ENCODE measurements at regions not wholly inside any gene's neighbourhood (a gene's known extent, or its start where the extent isn't known, plus 50 kb on each side); places are given as distances from the start of the nearest gene placed in this dataset.

- ATAC-seq = no peak
These were observed 171.8 kb upstream of the CDIN1 start for GRCh38 chr15:36407647-36408046.

GRCh38 chr15:36409819-36410218, 169.6 kb upstream of the CDIN1 start:
- Mint-ChIP-seq H3K4me3 (no peak overlapping the region), H3K27me3 (no peaks in the 10 kb centered on the region), H3K27ac (no peak overlapping the region), H3K4me1 (no peaks in the 10 kb centered on the region), H3K36me3 (ENCODE audit: low read depth) (no peaks in the 10 kb centered on the region), H3K9me3 (peaks cover 9% of the 10 kb centered on the region)
- ATAC-seq = no peak
- DNase-seq = no peak

More at GRCh38 chr15:36407647-36408046, 171.8 kb upstream of the CDIN1 start:
- H3K4me1 Mint-ChIP-seq = no peaks in the 10 kb centered on the region
- no peaks in the 10 kb centered on the region for H3K36me3 Mint-ChIP-seq (ENCODE audit: low read depth)
- no peak overlapping the region for H3K4me3 Mint-ChIP-seq
- DNase-seq = no peak
- H3K9me3 Mint-ChIP-seq = peaks cover 9% of the 10 kb centered on the region
- no peaks in the 10 kb centered on the region for H3K27me3 Mint-ChIP-seq
- no peak overlapping the region for H3K27ac Mint-ChIP-seq

- no peak for DNase-seq
- ATAC-seq = no peak
- Mint-ChIP-seq H3K4me3 (no peak overlapping the region), H3K27me3 (no peaks in the 10 kb centered on the region), H3K27ac (no peak overlapping the region), H3K36me3 (ENCODE audit: low read depth) (no peaks in the 10 kb centered on the region), H3K9me3 (peaks cover 12% of the 10 kb centered on the region), H3K4me1 (no peaks in the 10 kb centered on the region)
These were observed 164.8 kb upstream of the CDIN1 start for GRCh38 chr15:36414670-36415069.

- H3K36me3 Mint-ChIP-seq (ENCODE audit: low read depth) = no peaks in the 10 kb centered on the region
These were observed 163.8 kb upstream of the CDIN1 start for GRCh38 chr15:36415643-36416042.

GRCh38 chr15:36422631-36423030, 156.8 kb upstream of the CDIN1 start:
- no peak overlapping the region for H3K4me3 Mint-ChIP-seq
- ATAC-seq (no peak), DNase-seq (no peak)
- no peak overlapping the region for H3K27ac Mint-ChIP-seq
- no peaks in the 10 kb centered on the region for H3K27me3 Mint-ChIP-seq
- no peaks in the 10 kb centered on the region for H3K4me1 Mint-ChIP-seq
- H3K9me3 Mint-ChIP-seq = peaks cover 6% of the 10 kb centered on the region
- H3K36me3 Mint-ChIP-seq (ENCODE audit: low read depth) = no peaks in the 10 kb centered on the region

More at GRCh38 chr15:36415643-36416042, 163.8 kb upstream of the CDIN1 start:
- H3K27me3 Mint-ChIP-seq = no peaks in the 10 kb centered on the region
- peaks cover 12% of the 10 kb centered on the region for H3K9me3 Mint-ChIP-seq
- ATAC-seq = no peak
- DNase-seq = no peak
- H3K4me3 Mint-ChIP-seq = no peak overlapping the region
- no peak overlapping the region for H3K27ac Mint-ChIP-seq
- no peaks in the 10 kb centered on the region for H3K4me1 Mint-ChIP-seq

GRCh38 chr15:36426691-36427090, 152.7 kb upstream of the CDIN1 start:
- no peak for DNase-seq
- Mint-ChIP-seq H3K4me1 (no peaks in the 10 kb centered on the region), H3K27me3 (peaks cover 2% of the 10 kb centered on the region), H3K27ac (no peak overlapping the region), H3K4me3 (no peak overlapping the region), H3K36me3 (ENCODE audit: low read depth) (no peaks in the 10 kb centered on the region), H3K9me3 (no peaks in the 10 kb centered on the region)
- no peak for ATAC-seq

- H3K36me3 Mint-ChIP-seq (ENCODE audit: low read depth) = no peaks in the 10 kb centered on the region
- H3K9me3 Mint-ChIP-seq = no peaks in the 10 kb centered on the region
- ATAC-seq = no peak
- no peak for DNase-seq
- no peak overlapping the region for H3K4me3 Mint-ChIP-seq
- no peak overlapping the region for H3K27ac Mint-ChIP-seq
- H3K4me1 Mint-ChIP-seq = no peaks in the 10 kb centered on the region
- peaks cover 2% of the 10 kb centered on the region for H3K27me3 Mint-ChIP-seq
These were observed 151.2 kb upstream of the CDIN1 start for GRCh38 chr15:36428102-36428845.

GRCh38 chr15:36429707-36430106, 149.7 kb upstream of the CDIN1 start:
- H3K36me3 Mint-ChIP-seq (ENCODE audit: low read depth) = no peaks in the 10 kb centered on the region
- peaks cover 2% of the 10 kb centered on the region for H3K27me3 Mint-ChIP-seq
- H3K4me3 Mint-ChIP-seq = no peak overlapping the region
- no peaks in the 10 kb centered on the region for H3K9me3 Mint-ChIP-seq
- H3K27ac Mint-ChIP-seq = no peak overlapping the region
- ATAC-seq (no peak), DNase-seq (no peak)
- no peaks in the 10 kb centered on the region for H3K4me1 Mint-ChIP-seq

GRCh38 chr15:36430280-36430679, 149.1 kb upstream of the CDIN1 start:
- Mint-ChIP-seq H3K4me3 (no peak overlapping the region), H3K27ac (no peak overlapping the region)
- no peak for ATAC-seq

GRCh38 chr15:36430726-36431265, 148.6 kb upstream of the CDIN1 start:
- Mint-ChIP-seq H3K4me1 (no peaks in the 10 kb centered on the region), H3K27ac (no peak overlapping the region), H3K4me3 (no peak overlapping the region), H3K27me3 (peaks cover 2% of the 10 kb centered on the region), H3K36me3 (ENCODE audit: low read depth) (no peaks in the 10 kb centered on the region), H3K9me3 (no peaks in the 10 kb centered on the region)
- DNase-seq = no peak
- no peak for ATAC-seq

More at GRCh38 chr15:36430280-36430679, 149.1 kb upstream of the CDIN1 start:
- H3K27me3 Mint-ChIP-seq = peaks cover 2% of the 10 kb centered on the region
- H3K4me1 Mint-ChIP-seq = no peaks in the 10 kb centered on the region
- no peak for DNase-seq
- H3K9me3 Mint-ChIP-seq = no peaks in the 10 kb centered on the region
- no peaks in the 10 kb centered on the region for H3K36me3 Mint-ChIP-seq (ENCODE audit: low read depth)

- H3K9me3 Mint-ChIP-seq = no peaks in the 10 kb centered on the region
- no peak for ATAC-seq
- DNase-seq = no peak
- H3K27ac Mint-ChIP-seq = no peak overlapping the region
- H3K27me3 Mint-ChIP-seq = peaks cover 2% of the 10 kb centered on the region
- H3K4me3 Mint-ChIP-seq = no peak overlapping the region
- H3K36me3 Mint-ChIP-seq (ENCODE audit: low read depth) = no peaks in the 10 kb centered on the region
- no peaks in the 10 kb centered on the region for H3K4me1 Mint-ChIP-seq
These were observed 147.3 kb upstream of the CDIN1 start for GRCh38 chr15:36432161-36432560.

GRCh38 chr15:36434177-36434576, 145.2 kb upstream of the CDIN1 start:
- Mint-ChIP-seq H3K4me3 (no peak overlapping the region), H3K36me3 (ENCODE audit: low read depth) (no peaks in the 10 kb centered on the region), H3K4me1 (no peaks in the 10 kb centered on the region), H3K9me3 (no peaks in the 10 kb centered on the region), H3K27ac (no peak overlapping the region), H3K27me3 (peaks cover 2% of the 10 kb centered on the region)
- no peak for DNase-seq
- ATAC-seq = no peak

GRCh38 chr15:36438499-36438898, 140.9 kb upstream of the CDIN1 start:
- no peaks in the 10 kb centered on the region for H3K27me3 Mint-ChIP-seq
- ATAC-seq = no peak
- H3K36me3 Mint-ChIP-seq (ENCODE audit: low read depth) = no peaks in the 10 kb centered on the region

GRCh38 chr15:36447373-36447772, 132.1 kb upstream of the CDIN1 start:
- ATAC-seq (no peak), DNase-seq (no peak)
- Mint-ChIP-seq H3K4me1 (no peaks in the 10 kb centered on the region), H3K27me3 (peaks cover 2% of the 10 kb centered on the region), H3K27ac (no peak overlapping the region), H3K4me3 (no peak overlapping the region), H3K9me3 (no peaks in the 10 kb centered on the region), H3K36me3 (ENCODE audit: low read depth) (no peaks in the 10 kb centered on the region)

More at GRCh38 chr15:36438499-36438898, 140.9 kb upstream of the CDIN1 start:
- H3K9me3 Mint-ChIP-seq = no peaks in the 10 kb centered on the region
- no peaks in the 10 kb centered on the region for H3K4me1 Mint-ChIP-seq
- no peak overlapping the region for H3K27ac Mint-ChIP-seq
- no peak overlapping the region for H3K4me3 Mint-ChIP-seq
- no peak for DNase-seq

GRCh38 chr15:36448418-36448817, 131.0 kb upstream of the CDIN1 start:
- H3K4me1 Mint-ChIP-seq = no peaks in the 10 kb centered on the region
- no peak for DNase-seq
- ATAC-seq = no peak
- H3K4me3 Mint-ChIP-seq = no peak overlapping the region
- no peaks in the 10 kb centered on the region for H3K36me3 Mint-ChIP-seq (ENCODE audit: low read depth)
- H3K9me3 Mint-ChIP-seq = no peaks in the 10 kb centered on the region
- H3K27ac Mint-ChIP-seq = no peak overlapping the region
- H3K27me3 Mint-ChIP-seq = peaks cover 2% of the 10 kb centered on the region

Data from activated naive CD8-positive, alpha-beta T cell treated with anti-CD3 and anti-CD28 coated beads, Interleukin-2, amount 50 U/mL, for 24 hours (primary cell).